HFFc6 (cell line): ENCODE measurements at regions not wholly inside any gene's neighbourhood (a gene's known extent, or its start where the extent isn't known, plus 50 kb on each side); places are given as distances from the start of the nearest gene placed in this dataset.

ENCODE experiments used
- DNase-seq: peaks from one replicate; pipeline ENCODE4 v3.0.0-alpha.2; 2018
- H3K27ac Mint-ChIP-seq: 2 replicates; pipeline ENCODE4 v1.8.0; 2020; ENCODE audit warnings: mild to moderate bottlenecking, mixed read lengths
- H3K27me3 Mint-ChIP-seq: 2 replicates; pipeline ENCODE4 v1.8.0; 2021; ENCODE audit warnings: mild to moderate bottlenecking, moderate library complexity, mixed read lengths; ENCODE audit not compliant: insufficient read depth
- H3K36me3 Mint-ChIP-seq: 2 replicates; pipeline ENCODE4 v1.8.0; 2021; ENCODE audit warnings: low read depth, mixed read lengths
- H3K4me1 Mint-ChIP-seq: 2 replicates; pipeline ENCODE4 v1.8.0; 2020; ENCODE audit warnings: low read depth, mixed read lengths
- H3K4me3 Mint-ChIP-seq: 2 replicates; pipeline ENCODE4 v1.8.0; 2020; ENCODE audit warnings: mild to moderate bottlenecking, moderate library complexity, mixed read lengths
- H3K9me3 Mint-ChIP-seq: 2 replicates; pipeline ENCODE4 v1.8.0; 2020; ENCODE audit warnings: mild to moderate bottlenecking, mixed read lengths
- CTCF ChIP-seq: fragments of 200-600 bp; sonication (generic); IDR thresholded peaks from 2 replicates; pipeline ENCODE4 v1.5.0; 2021; ENCODE audit warnings: antibody characterized with exemption, mild to moderate bottlenecking

GRCh38 chr3:13146643-13147143 is 73.5 kb upstream of the IQSEC1 start:
- Mint-ChIP-seq H3K9me3 (no peaks in the 10 kb centered on the region), H3K27me3 (peaks cover 45% of the 10 kb centered on the region), H3K36me3 (no peaks in the 10 kb centered on the region), H3K4me3 (no peak overlapping the region), H3K27ac (no peak overlapping the region), H3K4me1 (0 out of 2 replicates have a peak, but pooled peaks cover 5% of the 10 kb centered on the region)
- DNase-seq = no peak
- TF ChIP-seq CTCF = no peak

GRCh38 chr3:13145826-13146642 is 72.8 kb upstream of the IQSEC1 start:
- Mint-ChIP-seq H3K9me3 (no peaks in the 10 kb centered on the region), H3K4me3 (no peak overlapping the region), H3K27ac (no peak overlapping the region), H3K36me3 (no peaks in the 10 kb centered on the region), H3K27me3 (peaks cover 39% of the 10 kb centered on the region), H3K4me1 (0 out of 2 replicates have a peak, but pooled peaks cover 5% of the 10 kb centered on the region)
- DNase-seq = no peak
- no peak; the same call in 1 of the 2 replicates for TF ChIP-seq CTCF

GRCh38 chr3:13145131-13145825 is 72.0 kb upstream of the IQSEC1 start:
- Mint-ChIP-seq H3K27ac (no peak overlapping the region), H3K9me3 (no peaks in the 10 kb centered on the region), H3K27me3 (peaks cover 38% of the 10 kb centered on the region), H3K36me3 (no peaks in the 10 kb centered on the region), H3K4me1 (0 out of 2 replicates have a peak, but pooled peaks cover 5% of the 10 kb centered on the region), H3K4me3 (no peak overlapping the region)
- peak; percentile 32; the same call in 1 of the 2 replicates for TF ChIP-seq CTCF
- DNase-seq = no peak

GRCh38 chr3:13144163-13145023 is 71.2 kb upstream of the IQSEC1 start:
- no peak overlapping the region for H3K27ac Mint-ChIP-seq
- H3K4me1 Mint-ChIP-seq = no peaks in the 10 kb centered on the region
- H3K36me3 Mint-ChIP-seq = no peaks in the 10 kb centered on the region
- no peak overlapping the region for H3K4me3 Mint-ChIP-seq
- H3K27me3 Mint-ChIP-seq = peaks cover 37% of the 10 kb centered on the region
- no peak for DNase-seq
- no peaks in the 10 kb centered on the region for H3K9me3 Mint-ChIP-seq
- TF ChIP-seq CTCF = no peak

GRCh38 chr3:13143381-13144004 is 70.3 kb upstream of the IQSEC1 start:
- H3K9me3 Mint-ChIP-seq = no peaks in the 10 kb centered on the region
- H3K27ac Mint-ChIP-seq = no peak overlapping the region
- H3K36me3 Mint-ChIP-seq = no peaks in the 10 kb centered on the region

More at GRCh38 chr3:13143381-13144004, 70.3 kb upstream of the IQSEC1 start:
- peaks cover 33% of the 10 kb centered on the region for H3K27me3 Mint-ChIP-seq
- no peak overlapping the region for H3K4me3 Mint-ChIP-seq
- no peak for TF ChIP-seq CTCF
- DNase-seq = no peak
- H3K4me1 Mint-ChIP-seq = no peaks in the 10 kb centered on the region
